Small intestine (tissue), 7 donors: ENCODE measurements at regions not wholly inside any gene's neighbourhood (a gene's known extent, or its start where the extent isn't known, plus 50 kb on each side); places are given as distances from the start of the nearest gene placed in this dataset.
A peak's percentile ranks its signal among the peaks of the same experiment; 100 is the strongest.

Experiments used
- DNase-seq, 2 donors: peaks; one replicate each; pipeline versions ENCODE4 v3.0.0 to v3.0.0-alpha.2; 2013
- FAIRE-seq: peaks from 2 replicates; lab custom pipeline; 2012; peaks lifted over from hg19 to GRCh38; lab: Jason Lieb, UNC
- H3K27ac ChIP-seq, 3 donors: one replicate each; pipeline ENCODE4 v1.5.1; 2013; ENCODE audit warnings: low read length in 2 of 3, mild to moderate bottlenecking in 2 of 3, control low read depth in 1 of 3, inconsistent platforms in 1 of 3, low read depth in 1 of 3, moderate library complexity in 1 of 3
- H3K27me3 ChIP-seq, 3 donors: one replicate each; pipeline ENCODE4 v1.6.1; 2013; ENCODE audit warnings: low read length in 3 of 3, inconsistent platforms in 1 of 3; ENCODE audit not compliant: control insufficient read depth in 3 of 3, insufficient read depth in 3 of 3
- H3K36me3 ChIP-seq, 3 donors: one replicate each; pipeline ENCODE4 v1.6.1; 2013; ENCODE audit warnings: low read length in 3 of 3, inconsistent platforms in 1 of 3, low read depth in 1 of 3, mild to moderate bottlenecking in 1 of 3, moderate library complexity in 1 of 3; ENCODE audit not compliant: control insufficient read depth in 3 of 3, insufficient read depth in 2 of 3
- H3K4me1 ChIP-seq, 3 donors: one replicate each; pipeline ENCODE4 v1.6.1; 2013; ENCODE audit warnings: low read length in 2 of 3, inconsistent platforms in 1 of 3, low read depth in 1 of 3, mild to moderate bottlenecking in 1 of 3, moderate library complexity in 1 of 3; ENCODE audit not compliant: control insufficient read depth in 3 of 3, insufficient read depth in 2 of 3
- H3K4me3 ChIP-seq, 3 donors: one replicate each; pipeline ENCODE4 v1.5.1; 2013; ENCODE audit warnings: low read length in 3 of 3, control low read depth in 1 of 3, inconsistent platforms in 1 of 3, low read depth in 1 of 3, mild to moderate bottlenecking in 1 of 3, moderate library complexity in 1 of 3
- H3K9me3 ChIP-seq, 2 donors: one replicate each; pipeline ENCODE4 v1.6.1; 2013; ENCODE audit warnings: low read depth in 1 of 2, low read length in 1 of 2; ENCODE audit not compliant: control insufficient read depth in 2 of 2, insufficient read depth in 1 of 2
- WGBS, 3 donors: extraction: QIAGEN DNeasy Blood & Tissue Kit; methylation state at CpG; one replicate each; pipeline ENCODE4 v1.1.7; 2013; 5-methylcytosine and 5-hydroxymethylcytosine counted together
- donor health status: healthy with polysubstance abuse.
- donor health status: control.
- donor health status: control.
- donor health status: Bipolar disorder and iron deficiency.
- donor health status: healthy.

DNA sequence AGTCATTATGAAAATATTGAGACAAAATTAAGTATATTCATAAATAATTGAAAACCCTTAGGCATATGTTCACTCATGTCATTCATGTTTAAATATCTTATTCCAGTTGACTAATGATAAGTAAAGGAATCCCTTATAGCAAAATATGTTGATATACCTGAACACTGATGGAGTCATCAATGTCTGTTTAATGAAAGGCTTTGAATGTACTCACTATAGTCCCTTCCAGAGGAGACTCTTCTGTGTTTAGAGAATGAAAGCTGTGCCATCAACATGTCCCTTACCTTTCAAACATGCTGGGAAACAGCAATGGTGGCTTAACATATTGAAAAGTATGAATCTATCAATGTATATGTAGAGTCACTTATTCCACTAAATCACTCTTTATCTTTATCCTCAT, 242.9 kb downstream of the KCNJ3 start:
- H3K27ac ChIP-seq, result no peak overlapping the region
- no peaks in the 10 kb centered on the region for H3K4me1 ChIP-seq
- H3K4me3 ChIP-seq, result no peak overlapping the region
- no peaks in the 10 kb centered on the region for H3K27me3 ChIP-seq
- H3K36me3 ChIP-seq, result no peaks in the 10 kb centered on the region
- FAIRE-seq (no peak), DNase-seq (no peak)
- no peaks in the 10 kb centered on the region for H3K9me3 ChIP-seq

DNA sequence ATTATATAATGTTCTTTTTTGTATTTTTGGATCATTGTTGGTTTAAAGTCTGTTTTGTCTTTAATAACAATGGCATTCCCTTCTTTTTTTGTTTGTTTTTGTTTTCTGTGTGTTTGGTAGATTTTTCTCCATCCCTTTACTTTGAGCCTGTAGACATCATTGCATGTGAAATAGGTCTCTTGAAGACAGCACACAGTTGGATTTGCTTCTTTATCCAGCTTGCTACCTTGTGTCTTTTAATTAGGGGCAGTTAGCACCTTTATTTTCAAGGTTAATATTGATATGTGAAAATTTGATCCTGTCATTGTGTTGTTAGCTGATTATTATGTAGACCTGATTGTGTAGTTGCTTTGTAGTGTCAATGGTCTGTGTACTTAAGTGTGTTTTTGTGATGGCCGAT, 235.7 kb downstream of the KCNJ3 start:
- H3K4me1 ChIP-seq, result no peaks in the 10 kb centered on the region
- FAIRE-seq, result no peak
- no peak overlapping the region for H3K4me3 ChIP-seq
- H3K9me3 ChIP-seq, result peaks cover 0 to 5% of the 10 kb centered on the region in 2 donors
- H3K27me3 ChIP-seq, result no peaks in the 10 kb centered on the region
- DNase-seq, result no peak
- WGBS, 3 donors, result 86 to 96% (median 86%) methylated on average over 1 of the region's 1 CpG
- H3K27ac ChIP-seq, result no peak overlapping the region
- no peaks in the 10 kb centered on the region for H3K36me3 ChIP-seq

DNA sequence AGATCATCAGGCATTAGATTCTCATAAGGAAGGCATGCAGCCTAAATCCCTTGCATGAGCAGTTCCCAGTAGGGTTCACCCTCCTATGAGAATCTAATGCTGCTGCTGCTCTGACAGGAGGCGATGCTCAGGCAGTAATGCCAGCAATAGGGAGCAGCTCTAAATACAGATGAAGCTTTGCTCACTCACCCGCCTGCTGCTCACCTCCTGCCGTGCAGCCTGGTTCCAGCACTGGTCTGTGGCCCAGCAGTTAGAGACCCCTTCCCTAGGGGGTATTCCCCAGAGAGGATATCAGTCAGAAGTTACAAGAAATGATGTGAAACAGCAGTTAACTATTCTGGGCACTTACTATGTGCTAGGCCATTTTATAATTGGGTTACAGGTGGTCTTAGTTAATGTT, 226.0 kb downstream of the KCNJ3 start:
- 87 to 96% (median 90%) methylated on average over 3 of the region's 3 CpGs for WGBS, 3 donors
- no peak overlapping the region for H3K27ac ChIP-seq
- no peaks in the 10 kb centered on the region for H3K27me3 ChIP-seq
- H3K4me3 ChIP-seq, result no peak overlapping the region
- no peaks in the 10 kb centered on the region for H3K4me1 ChIP-seq
- no peak for DNase-seq
- no peak for FAIRE-seq
- no peaks in the 10 kb centered on the region for H3K9me3 ChIP-seq
- no peaks in the 10 kb centered on the region for H3K36me3 ChIP-seq

DNA sequence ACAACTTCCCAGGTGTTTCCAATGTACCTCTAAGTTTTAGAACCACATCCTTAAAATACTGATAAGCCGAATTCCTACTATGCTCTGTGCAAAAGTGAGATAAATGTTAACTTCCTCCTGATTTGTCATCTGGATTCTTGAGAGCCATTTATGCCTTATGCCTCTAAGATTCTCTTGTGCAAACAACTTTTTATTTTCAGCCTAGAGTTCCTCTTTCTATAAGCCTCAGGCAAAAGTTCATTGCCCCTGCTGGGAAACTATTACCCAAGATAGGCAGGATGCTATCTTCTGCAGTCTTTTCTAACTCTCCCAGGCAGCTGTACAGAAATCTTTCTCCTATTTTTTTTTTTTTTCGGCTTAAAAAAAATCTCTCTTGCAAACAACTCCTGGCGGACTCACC, 216.1 kb downstream of the KCNJ3 start:
- H3K4me1 ChIP-seq, result peaks cover 0 to 4% (median 0%) of the 10 kb centered on the region in 3 donors
- DNase-seq, result peak in 1 of 2 donors; percentile 22
- no peak overlapping the region for H3K4me3 ChIP-seq
- no peak overlapping the region for H3K27ac ChIP-seq
- 9 to 23% (median 16%) methylated on average over 3 of the region's 3 CpGs for WGBS, 3 donors
- no peak for FAIRE-seq
- H3K27me3 ChIP-seq, result no peaks in the 10 kb centered on the region
- H3K36me3 ChIP-seq, result no peaks in the 10 kb centered on the region
- H3K9me3 ChIP-seq, result no peaks in the 10 kb centered on the region

DNA sequence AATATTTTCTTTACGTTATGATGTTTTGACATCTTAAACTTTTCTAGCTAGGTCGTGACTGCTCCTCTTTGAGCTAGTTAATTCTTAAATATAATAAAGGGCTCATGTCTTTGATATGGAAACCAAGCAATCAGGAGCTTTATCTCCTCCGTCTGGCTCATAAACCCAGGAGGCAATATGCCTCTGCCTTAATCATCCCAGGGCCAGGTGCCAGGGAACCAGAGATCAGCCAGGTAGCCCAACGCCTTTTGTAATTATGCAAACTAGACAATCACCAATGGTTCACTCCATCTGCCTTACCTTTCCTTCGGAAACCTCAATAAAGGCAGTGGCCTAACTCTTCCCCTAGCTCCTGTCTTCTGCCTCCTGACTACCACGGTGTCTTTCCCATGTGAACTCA, 213.7 kb downstream of the KCNJ3 start:
- no peaks in the 10 kb centered on the region for H3K27me3 ChIP-seq
- 14 to 64% (median 36%) methylated on average over 6 of the region's 6 CpGs for WGBS, 3 donors
- DNase-seq, result peak; percentile 2 to 83
- H3K4me1 ChIP-seq, result peaks cover 0 to 4% (median 0%) of the 10 kb centered on the region in 3 donors
- H3K27ac ChIP-seq, result no peak overlapping the region
- no peaks in the 10 kb centered on the region for H3K9me3 ChIP-seq
- no peaks in the 10 kb centered on the region for H3K36me3 ChIP-seq
- no peak overlapping the region for H3K4me3 ChIP-seq
- no peak for FAIRE-seq

DNA sequence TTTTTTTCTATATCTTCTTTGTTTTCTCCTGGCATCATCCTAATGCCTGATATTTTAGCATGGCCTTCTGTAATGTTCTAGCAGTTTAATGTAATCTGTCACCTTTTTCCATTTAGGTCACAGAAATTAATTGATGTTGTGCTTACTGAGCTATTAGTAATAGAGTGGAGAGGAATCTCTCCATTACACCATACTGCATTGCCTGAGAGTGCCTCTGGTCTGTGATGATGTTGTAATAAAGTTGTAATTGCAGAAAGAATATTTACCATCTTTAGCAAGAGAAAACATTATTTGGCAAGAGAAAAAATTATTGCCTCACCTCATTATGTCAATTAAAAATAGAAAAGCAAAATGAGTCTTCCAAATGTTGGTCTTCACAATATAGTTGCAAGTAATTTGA, 213.2 kb downstream of the KCNJ3 start:
- FAIRE-seq, result no peak
- Histone ChIP-seq H3K36me3 (no peaks in the 10 kb centered on the region), H3K4me3 (no peak overlapping the region), H3K4me1 (peaks cover 0 to 4% (median 0%) of the 10 kb centered on the region in 3 donors), H3K27me3 (no peaks in the 10 kb centered on the region), H3K9me3 (no peaks in the 10 kb centered on the region), H3K27ac (no peak overlapping the region)
- DNase-seq, result no peak

DNA sequence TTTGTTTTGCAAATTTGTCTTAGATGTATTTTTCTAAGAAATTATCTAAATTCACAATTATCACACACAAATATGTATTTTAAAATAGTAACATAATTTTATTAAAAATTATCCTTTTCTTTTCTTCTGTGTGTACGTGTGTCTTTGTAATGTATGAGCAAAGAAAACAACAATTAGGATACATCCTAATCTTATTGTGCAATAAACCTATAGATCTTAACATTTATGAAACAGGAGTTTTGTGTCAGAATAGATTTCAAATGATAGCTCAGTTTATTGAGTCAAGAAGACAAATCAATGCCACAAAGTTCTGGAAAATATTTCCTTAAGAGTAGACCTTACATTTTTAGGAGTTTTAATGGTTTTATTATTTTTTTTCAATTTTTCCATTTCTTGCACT, 212.2 kb downstream of the KCNJ3 start:
- H3K27ac ChIP-seq, result no peak overlapping the region
- no peaks in the 10 kb centered on the region for H3K9me3 ChIP-seq
- H3K4me1 ChIP-seq, result peaks cover 0 to 4% (median 0%) of the 10 kb centered on the region in 3 donors
- 74 to 91% (median 89%) methylated on average over 1 of the region's 1 CpG for WGBS, 3 donors
- H3K4me3 ChIP-seq, result no peak overlapping the region
- no peaks in the 10 kb centered on the region for H3K36me3 ChIP-seq
- DNase-seq (no peak), FAIRE-seq (peak; percentile 73)
- no peaks in the 10 kb centered on the region for H3K27me3 ChIP-seq

DNA sequence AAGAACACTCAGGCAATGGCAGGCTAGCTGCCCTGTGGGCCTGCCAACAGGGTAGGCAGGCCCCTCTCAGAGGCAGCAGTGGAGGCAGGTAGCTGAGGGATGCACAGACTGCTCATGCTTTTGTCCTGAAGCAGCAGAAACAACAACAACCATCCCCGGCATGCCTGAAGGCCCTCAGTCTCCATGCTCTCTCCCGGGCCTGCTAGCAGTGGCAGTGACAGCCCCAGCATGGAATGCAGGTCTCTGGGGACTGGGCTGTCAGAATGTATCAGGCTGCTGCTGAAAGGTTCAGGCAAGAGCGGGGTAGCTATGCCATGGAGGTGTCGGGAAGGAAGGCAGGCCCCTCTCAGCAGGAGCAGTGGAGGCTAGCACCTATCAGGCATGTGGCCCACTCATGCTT, 209.8 kb downstream of the KCNJ3 start:
- no peak for FAIRE-seq
- Histone ChIP-seq H3K36me3 (no peaks in the 10 kb centered on the region), H3K4me1 (peaks cover 0 to 2% (median 0%) of the 10 kb centered on the region in 3 donors), H3K9me3 (peaks cover 0 to 3% of the 10 kb centered on the region in 2 donors), H3K4me3 (no peak overlapping the region), H3K27me3 (no peaks in the 10 kb centered on the region), H3K27ac (no peak overlapping the region)
- 89 to 94% (median 91%) methylated on average over 4 of the region's 4 CpGs for WGBS, 3 donors
- no peak for DNase-seq
